EL (cell line): ENCODE measurements at regions not wholly inside any gene's neighbourhood (a gene's known extent, or its start where the extent isn't known, plus 50 kb on each side); places are given as distances from the start of the nearest gene placed in this dataset.

Experiments used
- DNase-seq: peaks from one replicate; pipeline ENCODE4 v3.0.0-alpha.2; 2016

DNA sequence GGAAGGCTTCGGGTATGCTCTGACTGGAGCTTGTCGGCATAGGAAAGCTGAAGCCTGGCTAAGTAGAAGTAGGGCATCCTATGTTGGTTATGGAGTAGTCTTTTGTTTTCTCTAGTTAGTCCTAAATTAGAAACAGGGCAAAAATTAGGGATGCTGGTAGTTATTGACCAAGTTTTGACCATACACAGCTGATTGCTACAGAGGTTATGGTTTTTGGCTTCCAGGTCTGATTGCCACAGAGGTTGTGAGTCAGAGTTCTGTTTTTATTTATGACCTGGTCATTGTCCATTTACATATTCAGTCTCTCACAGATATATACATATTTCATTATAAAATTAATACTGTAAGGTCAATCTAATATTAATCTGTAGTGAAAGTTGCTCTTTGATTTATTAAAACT lies 219.2 kb downstream of the FSCB start:
- DNase-seq: no peak

DNA sequence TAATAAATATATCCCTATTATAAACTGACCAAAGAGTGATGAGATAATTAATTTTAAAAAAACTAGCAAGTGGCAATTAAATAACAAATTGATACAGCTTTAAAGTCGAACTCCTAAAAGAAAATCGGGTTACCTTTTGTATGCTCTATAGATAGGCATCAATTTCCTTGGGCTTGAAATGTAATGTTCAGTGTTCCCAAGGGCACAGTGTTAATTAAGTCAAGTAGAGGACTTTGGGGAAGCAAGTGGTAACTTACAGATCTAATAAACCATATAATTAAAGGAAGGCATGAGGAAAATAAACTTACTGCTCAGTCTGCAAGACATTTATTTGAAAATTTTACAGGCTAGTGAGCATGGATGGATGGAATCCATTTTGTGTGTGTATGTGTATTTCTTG lies 220.9 kb downstream of the FSCB start:
- DNase-seq: no peak

DNA sequence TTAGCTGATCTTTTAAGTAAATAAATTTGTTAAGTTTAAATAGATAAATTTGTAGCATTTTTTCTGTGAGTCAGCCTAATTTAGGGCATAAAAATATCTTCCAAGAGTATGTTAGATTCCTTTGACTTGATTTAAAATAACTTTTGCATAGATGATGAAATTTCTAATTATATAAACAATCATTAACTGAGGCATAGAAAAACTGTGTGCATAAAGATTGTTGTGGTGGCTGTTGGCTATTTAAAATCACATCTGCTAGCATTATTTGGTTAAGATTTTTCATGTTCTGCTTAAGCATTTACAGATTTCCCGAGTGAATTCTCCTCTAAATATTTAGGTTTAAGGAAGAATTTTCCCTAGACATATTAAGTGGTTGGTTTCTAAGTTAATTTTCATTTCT lies 223.2 kb downstream of the FSCB start:
- DNase-seq: no peak

DNA sequence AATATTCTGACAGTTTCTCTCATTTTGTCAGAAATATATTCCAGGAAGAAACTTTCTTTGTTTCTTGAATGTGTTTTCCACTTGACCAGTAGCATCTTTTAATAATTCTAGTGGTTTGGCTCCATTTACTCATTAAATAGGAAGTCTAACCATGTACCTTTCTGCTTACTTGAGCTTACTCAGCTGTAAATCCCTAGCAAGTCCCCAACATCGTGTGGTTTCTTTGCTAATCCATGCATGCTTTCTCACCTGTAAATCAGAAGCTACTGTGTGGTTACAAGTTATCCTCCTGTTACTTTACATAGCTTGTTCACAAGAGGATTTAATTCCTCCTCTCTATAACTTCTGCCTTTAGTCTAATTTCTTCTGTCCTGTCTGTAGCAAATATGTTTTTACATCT lies 227.7 kb downstream of the FSCB start:
- no peak for DNase-seq

DNA sequence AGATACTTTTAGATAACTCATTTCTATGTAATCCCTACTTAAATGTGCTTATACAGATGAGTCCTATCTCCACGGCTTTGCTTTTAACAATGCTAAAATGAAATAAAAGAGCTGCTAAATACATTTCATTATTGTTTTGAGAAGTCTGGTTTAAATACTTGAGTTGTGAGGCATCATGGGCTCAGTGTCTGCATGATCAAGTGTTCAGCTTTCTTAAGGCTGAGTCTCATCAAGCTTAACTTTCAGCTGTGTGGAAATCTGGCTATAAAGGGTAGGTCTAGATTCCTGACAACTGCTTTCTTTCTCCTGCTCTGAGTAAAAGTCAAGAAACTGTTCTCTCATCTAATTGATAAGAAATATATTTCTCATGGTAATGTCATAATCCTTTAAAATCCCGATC lies 235.4 kb downstream of the FSCB start:
- DNase-seq: no peak

DNA sequence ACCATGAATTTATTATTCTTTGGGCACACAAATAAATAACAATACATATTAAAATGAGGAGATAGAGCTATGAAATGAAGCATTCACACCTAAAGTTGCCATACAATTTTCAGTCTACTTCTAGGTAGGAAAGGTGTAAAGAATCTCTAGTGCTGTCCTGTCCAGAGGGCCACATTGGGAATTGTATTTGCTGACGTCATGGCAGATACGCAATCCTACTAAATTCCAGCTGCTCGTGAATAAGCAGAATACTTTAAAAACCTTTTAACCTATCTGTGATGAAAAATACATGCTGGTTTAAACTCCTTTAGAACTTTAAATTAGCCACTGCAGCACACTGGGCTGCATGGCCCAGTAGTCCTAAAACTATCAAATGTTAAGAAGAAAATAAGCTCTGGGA lies 236.1 kb downstream of the FSCB start:
- DNase-seq: no peak

DNA sequence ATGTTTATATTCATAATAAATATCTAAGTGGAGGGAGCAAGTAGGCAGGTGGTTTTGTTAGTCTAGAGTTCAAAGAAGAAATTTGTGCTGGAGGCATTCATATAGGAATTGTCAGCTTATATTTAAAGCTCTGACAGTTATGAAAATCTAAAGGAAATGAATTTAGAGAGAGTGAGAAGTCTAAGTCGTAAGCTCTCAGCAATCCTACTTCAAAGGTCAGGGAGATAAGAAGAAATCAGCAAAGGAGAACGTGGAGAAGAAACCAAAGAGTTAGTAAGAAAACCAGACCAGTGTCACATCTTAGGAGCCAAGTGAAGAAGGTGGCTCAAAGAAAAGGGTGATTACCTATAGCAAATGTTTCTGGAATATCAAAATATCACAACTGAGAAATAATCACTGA lies 241.8 kb downstream of the FSCB start:
- DNase-seq: no peak

DNA sequence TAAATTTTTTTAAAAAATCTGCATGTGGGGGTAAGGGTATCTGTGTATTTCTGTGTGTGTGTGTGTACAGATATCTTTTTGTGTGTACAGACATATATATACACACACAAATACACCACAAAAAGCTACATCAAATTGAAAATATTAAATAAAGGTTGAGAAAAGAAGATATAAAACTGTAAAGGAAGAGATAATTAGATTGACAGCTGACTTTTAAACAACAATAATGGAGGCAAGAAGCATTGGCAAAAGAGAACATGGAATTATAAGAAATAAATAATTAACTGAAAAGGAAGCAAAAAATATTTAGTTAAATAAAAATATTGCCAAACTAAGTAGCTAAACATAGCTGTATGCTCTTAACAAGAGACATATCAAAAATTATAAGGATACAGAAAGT lies 291.4 kb downstream of the FSCB start:
- no peak for DNase-seq

DNA sequence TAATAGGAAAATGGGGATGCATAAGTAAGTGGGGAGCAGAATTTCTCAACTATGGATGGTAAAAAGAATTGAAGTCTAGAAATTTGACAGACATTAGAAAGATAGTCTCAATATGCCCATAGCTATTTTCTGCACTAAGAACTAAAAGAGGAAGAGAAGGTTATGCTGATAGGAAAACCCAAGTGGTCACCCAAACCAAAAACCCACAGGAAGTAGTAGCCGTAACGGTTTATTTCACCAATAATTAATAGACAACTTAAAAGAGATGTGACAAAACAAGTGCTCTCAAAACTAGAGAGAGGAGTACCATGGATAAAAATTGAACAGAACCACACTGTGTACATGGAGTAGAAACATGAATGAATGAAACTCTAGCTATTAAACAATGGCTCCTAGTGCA lies 295.4 kb downstream of the FSCB start:
- DNase-seq: no peak

DNA sequence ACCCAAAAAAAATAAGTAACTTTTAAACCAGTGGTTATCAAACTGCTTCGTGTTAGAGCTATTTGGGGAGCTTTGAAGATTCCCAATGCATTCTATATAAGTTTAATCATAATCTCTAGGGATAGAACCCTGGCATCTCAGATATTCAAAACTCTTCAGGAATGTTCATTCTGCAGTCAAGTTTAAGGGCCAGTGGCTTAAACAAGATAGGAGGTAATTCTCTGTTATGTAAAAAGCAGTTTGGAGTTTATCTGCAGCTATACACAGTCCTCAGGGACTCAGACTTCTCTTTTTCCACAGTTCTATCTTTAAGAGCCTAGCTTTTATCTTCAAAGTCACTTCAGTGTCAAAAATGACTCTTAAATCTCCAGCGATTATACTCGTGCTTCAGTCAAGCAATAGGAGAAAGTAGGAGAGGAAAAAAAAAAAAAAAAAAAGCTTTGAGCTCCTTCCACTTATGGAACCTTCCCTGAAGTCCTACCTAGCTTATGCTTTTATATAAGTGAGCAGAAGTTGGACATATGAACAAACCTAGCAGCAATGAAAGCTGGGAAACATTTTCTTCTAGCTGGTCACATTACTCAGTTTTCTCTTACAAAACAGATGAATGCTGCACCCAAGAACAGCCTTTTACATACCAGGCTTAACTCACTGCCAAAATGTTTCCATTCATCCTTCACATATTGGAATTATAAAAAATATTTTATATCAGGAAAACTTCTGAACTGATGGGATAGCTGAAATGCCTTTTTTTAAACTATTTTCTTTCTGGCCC lies 302.8 kb downstream of the FSCB start:
- no peak for DNase-seq

DNA sequence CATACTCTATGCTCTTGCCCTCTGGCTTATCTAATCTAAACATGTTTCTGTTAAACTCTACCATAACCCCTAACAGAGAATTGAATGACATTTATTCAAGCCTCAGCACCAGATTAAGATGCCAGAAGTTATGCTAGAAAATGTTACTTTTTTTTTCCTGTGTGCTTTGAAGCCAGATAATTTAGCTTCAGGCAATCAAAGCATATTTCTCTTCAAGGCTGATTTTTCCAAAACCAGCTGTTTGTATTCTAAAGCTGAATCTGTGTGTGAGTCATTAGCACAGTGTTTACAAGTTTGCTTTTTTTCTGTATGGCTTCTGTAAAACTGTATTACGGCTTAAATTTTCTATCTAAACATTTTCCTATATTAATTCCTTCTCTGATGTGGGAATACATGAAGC lies 326.1 kb downstream of the FSCB start:
- no peak for DNase-seq

DNA sequence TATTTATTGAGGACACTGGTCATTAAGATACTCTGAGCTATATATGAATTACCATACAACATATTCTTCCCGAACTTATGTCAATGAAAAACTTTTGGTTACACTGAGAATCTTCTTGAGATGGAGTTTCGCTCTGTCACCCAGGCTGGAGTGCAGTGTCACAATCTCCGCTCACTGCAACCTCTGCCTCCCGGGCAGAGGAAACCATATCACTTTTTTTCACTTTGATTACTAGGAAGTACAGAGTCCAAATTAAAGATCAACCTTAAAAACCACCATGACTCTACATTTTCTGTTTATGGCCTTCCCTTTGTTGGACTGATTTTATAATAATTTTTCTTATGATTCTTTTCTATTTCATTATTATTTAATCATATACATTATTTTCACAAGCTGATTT lies 336.5 kb downstream of the FSCB start:
- DNase-seq: no peak

DNA sequence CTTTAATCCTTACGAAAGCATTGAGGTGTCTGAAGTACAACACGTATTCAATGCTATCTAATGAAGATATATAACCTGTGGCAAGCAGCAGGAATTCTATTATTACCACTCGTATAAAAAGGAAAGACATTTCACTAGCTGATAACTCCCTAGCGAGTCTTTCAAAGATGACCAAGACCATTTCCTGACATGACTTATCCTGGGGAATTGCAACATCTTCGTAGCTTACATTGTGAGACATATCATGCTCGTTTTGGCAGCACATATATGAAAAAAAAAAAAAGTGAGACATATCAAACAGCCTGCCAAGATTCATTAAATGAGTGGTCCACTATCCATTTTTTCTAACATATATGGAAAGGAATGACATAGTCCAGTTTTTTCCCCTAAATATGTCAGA lies 337.0 kb downstream of the FSCB start:
- DNase-seq: no peak

DNA sequence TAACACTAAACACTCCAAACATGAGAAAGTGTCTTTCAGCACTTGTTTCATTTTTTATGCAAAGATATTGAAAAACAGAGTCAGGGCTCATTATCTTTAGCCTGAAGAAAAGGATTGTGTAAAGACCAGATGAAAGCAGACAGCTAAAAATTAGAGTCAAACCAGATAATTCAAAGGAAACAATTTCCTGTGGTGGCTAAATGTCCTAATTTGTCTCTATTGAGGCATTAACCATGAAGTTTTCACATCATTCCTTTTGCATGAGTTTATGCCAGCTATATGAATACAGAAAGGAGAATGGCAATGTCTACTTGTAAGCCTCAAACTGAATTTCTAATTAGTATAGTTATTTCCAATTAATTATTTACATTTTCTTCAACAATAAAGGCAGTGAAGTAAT lies 338.5 kb downstream of the FSCB start:
- no peak for DNase-seq

DNA sequence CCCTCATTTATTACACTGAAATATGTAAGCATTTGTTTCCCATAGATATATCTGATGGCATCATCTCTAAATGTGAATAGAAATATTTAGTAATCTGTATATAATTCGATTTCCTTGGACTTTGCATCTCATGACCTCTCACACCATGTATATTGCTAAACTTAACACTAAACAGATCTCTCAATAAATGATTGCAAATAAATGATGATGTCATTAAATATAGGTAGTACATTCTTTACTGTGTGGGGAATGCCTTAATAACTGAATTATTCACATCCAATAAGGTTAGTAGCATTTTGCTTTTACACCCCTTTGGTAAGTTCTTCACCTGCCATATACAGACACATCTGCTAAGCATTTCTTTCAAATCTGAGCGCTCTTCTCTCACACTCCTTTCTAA lies 340.5 kb downstream of the FSCB start:
- no peak for DNase-seq

DNA sequence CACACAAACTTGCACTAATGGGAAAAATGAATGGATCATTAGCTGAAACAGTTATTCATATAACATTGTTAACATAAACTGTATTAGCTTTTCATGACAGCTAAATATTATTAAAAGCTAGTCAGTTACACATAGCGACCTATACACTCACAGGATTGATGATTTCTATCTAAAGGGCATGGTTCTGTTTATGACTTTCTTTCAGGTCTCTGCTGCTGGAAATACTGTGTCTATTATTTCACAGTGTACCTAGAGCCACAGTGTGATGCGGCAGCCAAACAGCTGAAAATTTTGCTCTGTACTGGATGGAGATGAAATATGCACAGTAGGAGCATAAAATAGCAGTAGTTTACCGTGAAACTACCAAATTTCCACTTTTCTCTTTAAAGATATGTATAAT lies 341.1 kb downstream of the FSCB start:
- no peak for DNase-seq

DNA sequence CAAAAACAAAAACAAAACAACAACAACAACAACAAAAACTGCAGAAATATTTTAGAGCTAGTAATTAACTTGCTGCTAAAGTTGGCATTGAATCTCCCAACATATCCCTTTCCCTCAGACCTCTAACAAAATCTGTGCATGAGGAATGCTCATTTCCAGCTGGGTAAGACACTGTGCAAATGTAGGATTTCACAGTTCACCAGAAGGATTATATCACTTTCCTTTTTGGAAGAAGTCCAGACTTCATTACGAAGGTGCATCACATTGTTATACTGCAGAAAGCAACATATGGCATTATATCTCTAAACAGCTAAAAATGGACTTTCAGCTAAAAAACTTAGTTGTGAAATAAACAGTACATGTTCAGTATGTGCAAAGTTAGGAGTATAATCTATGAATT lies 341.8 kb downstream of the FSCB start:
- DNase-seq: no peak

DNA sequence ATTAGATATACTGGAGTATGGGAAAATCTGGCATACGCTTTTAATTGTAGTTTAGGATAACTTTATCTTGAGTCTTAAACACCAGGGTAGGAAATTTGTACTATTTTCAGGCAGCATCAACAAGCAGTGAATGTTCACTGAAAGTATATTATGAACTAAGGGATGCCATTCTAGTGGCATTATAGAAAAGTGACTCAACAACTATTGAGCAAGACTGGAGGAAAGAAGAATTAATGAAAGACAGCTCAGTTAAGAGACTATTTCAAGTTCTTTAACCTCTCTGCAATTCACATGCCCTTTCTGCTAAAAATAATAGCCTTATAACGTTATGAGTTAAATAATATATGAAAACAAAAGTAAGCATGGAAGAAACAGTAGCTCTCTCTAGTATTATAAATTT lies 343.1 kb downstream of the FSCB start:
- no peak for DNase-seq

DNA sequence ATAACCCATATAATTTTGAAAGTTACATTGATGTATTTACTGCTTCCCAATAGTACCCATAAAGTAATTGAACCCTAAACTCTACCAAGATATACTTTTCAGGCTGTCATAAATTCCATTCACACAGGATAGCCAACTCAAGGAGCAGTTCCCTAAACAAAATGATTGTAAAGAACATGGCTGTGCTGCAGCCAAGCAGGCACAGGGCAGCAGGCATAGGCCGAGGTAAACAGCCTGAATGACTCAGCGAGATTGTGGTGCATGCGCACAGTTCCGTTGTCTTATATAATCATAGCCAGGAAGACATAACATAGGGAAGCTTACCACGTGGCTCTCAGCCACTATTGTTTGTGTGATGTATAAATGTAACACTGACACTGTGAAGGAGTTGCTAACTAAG lies 344.9 kb downstream of the FSCB start:
- no peak for DNase-seq

DNA sequence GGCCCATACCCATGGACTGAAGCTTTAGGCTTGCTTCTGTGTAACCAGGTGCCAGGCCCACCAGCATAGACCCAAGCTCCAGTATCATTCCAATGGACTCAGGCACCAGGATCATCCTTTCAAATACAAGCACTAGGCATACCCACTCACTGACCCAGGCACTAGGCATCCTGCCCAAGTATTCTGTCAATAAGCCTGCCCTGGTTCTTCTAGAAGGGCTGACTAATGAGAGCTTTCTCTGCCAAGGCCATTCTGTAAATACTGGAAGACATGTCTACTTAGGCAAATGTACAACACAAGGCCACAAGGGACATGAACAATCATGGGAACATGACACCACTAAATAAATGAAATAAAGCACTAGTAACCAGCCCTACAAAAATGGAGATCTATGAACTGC lies 352.2 kb downstream of the FSCB start:
- DNase-seq: no peak

DNA sequence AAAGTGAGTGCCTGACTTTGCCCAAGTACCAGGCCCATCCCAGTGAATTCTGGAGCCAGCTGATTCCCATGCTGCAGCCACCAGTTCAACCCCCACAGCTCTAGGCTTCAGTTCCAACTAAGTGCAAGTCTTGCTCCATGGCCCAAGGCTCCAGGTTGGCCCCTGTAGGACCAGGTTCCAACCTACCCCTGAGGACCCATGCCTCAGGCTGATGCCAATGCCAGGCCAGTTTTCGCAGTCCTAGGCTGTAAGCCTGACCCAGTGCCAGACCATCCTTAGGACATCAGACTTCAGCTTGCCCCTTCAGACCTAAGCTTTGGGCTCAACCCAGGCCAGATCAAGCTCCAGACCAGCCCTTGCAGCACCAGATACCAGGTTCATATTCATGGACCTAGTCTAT lies 352.6 kb downstream of the FSCB start:
- no peak for DNase-seq

DNA sequence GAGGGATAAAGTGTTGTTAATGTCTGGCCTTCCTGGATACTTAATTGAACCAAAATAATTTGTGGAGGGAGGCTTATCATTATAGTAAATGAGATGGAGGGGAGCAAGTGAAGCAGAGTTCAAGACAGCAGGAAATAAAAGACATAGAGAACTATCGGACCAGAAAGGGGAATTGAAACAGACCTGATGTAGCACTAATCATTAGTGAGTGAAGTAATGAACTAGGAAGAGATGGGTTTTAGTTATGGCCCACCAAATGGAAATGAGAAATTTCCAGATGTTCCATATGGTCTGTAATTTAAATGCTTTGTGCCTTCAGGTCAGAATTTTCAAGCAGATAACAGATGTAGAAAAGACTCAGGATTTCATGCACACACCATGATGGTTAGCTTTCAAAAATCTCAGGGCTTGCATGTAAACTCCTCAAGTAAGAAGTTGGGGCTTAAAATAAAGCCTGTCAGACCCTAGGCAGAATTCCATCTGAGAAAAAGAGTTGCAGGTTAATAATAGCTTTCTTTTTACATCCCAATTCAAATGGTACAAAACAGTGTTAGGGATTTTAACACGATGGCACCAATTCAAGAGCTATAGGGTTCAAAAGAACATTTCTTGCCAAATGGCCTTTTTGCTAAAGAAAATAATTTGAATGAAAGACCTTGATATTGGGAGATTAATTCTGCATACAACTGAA lies 355.8 kb downstream of the FSCB start:
- no peak for DNase-seq

DNA sequence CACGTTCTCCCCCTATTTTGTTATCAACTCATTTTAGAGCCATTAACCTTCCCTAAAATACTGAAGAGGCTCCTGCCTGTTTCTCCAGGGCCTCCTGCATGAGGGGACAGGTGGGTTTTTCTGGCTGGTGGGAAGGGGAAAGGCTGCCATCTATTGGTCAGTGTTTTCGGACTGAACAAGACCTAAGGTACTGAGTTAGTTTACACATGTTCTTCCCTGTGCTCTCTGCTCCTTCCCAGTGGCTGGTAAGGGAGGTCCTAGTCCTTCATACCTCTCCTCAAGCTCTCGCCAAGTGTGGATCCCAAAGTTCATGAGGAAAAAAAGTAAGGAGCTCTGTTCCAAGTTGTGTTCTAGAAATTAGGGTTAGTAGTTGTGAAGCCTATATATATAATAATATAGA lies 357.5 kb downstream of the FSCB start:
- no peak for DNase-seq

DNA sequence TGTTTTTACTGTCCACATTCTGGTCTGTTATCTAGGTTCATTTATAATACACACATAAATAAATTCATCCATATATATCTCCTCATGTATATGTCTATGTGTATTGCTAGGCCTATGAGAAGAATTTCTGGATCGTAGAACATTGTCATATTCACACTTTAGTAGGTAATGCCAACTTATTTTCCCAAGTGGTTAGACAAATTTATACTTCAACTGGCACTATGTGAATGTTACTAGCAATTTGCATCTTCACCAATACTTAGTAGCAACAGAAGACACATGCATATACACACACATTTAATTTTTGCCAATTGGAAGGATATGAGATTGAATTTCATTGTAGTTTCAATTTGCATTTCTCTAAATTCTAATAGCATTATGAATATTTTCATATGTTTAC lies 365.1 kb downstream of the FSCB start:
- no peak for DNase-seq

DNA sequence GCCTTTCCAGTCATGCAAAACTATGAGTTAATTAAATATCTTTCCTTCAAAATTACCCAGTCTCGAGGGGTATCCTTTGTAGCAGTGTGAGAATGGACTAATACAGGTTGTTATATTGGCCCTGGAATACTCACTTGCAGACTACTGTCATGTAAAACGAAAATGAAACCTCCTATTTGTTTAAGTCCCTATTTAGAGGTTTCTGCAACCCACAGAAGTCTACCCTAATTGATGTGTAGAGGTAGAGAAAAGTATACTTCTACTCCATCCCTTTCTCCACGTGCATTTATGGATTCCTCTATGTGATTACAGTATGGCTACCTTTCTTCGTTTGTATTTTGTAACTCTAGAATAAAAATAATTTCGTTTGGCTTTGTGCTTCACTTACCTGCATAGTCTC lies 371.1 kb downstream of the FSCB start:
- DNase-seq: no peak
